K562 (cell line): ENCODE measurements at regions not wholly inside any gene's neighbourhood (a gene's known extent, or its start where the extent isn't known, plus 50 kb on each side); places are given as distances from the start of the nearest gene placed in this dataset.

Source experiments
- ATAC-seq: fragments of 200-7000 bp; cut with Tn5 transposase; 3 replicates; pipeline ENCODE4 v1.9.1; 2020; ENCODE audit warnings: moderate library complexity
- BruUV-seq: library from RNA; stranded (reverse); fragments of 400-500 nt; replicated peaks from 2 replicates; lab custom pipeline; 2021; lab: Mats Ljungman, UMichigan
- CTCF ChIA-PET: fragments of 300-600 bp; formaldehyde crosslinking; extraction: SDS; loops from one replicate; lab custom pipeline; 2021; ENCODE audit warnings: low intra/inter-chr PET ratio; lab: Yijun Ruan, JAX
- POLR2A ChIA-PET: fragments of 300-600, 350-650 bp; sonication (Branson Sonifier 250); formaldehyde crosslinking; extraction: SDS; loops from one replicate; lab custom pipeline; 2021; ENCODE audit warnings: antibody characterized with exemption, inconsistent platforms; lab: Yijun Ruan, JAX
- DNase-seq, 4 experiments: peaks; one replicate each; pipeline versions ENCODE4 v3.0.0 to v3.0.0-alpha.2; 2011 to 2018; ENCODE audit warnings: low spot score in 3 of 4, mixed read lengths in 3 of 4; ENCODE audit errors: extremely low read depth in 1 of 4
- FAIRE-seq: peaks from 2 replicates; lab custom pipeline; 2011; peaks lifted over from hg19 to GRCh38; lab: Jason Lieb, UNC
- H2AFZ ChIP-seq: 2 replicates; pipeline ENCODE4 v1.6.0; 2011; ENCODE audit warnings: low read depth, low read length, control low read depth, inconsistent platforms
- H3K27ac ChIP-seq: fragments of 200-600 bp; 3 replicates; pipeline ENCODE4 v1.8.0; 2011; ENCODE audit warnings: low read depth, mild to moderate bottlenecking, control low read depth, inconsistent platforms, low read length, moderate library complexity, mixed read lengths; ENCODE audit errors: extremely low read depth
- H3K27me3 ChIP-seq, 2 experiments: fragments of 300-600 bp in 1 of 2; 2 replicates in 1 of 2; 3 replicates in 1 of 2; pipeline versions ENCODE4 v1.6.0 to v1.8.0; 2011; ENCODE audit warnings: inconsistent platforms in 2 of 2, low read length in 2 of 2, mild to moderate bottlenecking in 1 of 2, mixed read lengths in 1 of 2, moderate library complexity in 1 of 2; ENCODE audit not compliant: control insufficient read depth in 2 of 2, insufficient read depth in 2 of 2
- H3K36me3 ChIP-seq: fragments of 300-600 bp; 3 replicates; pipeline ENCODE4 v1.8.0; 2011; ENCODE audit warnings: mild to moderate bottlenecking, low read length, inconsistent platforms; ENCODE audit not compliant: control insufficient read depth, insufficient read depth
- H3K4me1 ChIP-seq, 2 experiments: fragments of 200-600 bp in 1 of 2; replicated peaks in 1 of 2; 2 replicates in 1 of 2; 3 replicates in 1 of 2; pipeline versions ENCODE4 v1.5.1 to v1.8.0; 2011; ENCODE audit warnings: inconsistent platforms in 2 of 2, low read length in 2 of 2, mild to moderate bottlenecking in 1 of 2, mixed read lengths in 1 of 2, moderate library complexity in 1 of 2; ENCODE audit not compliant: control insufficient read depth in 2 of 2, insufficient read depth in 2 of 2
- H3K4me2 ChIP-seq: 2 replicates; pipeline ENCODE4 v1.6.1; 2011; ENCODE audit warnings: low read length, control low read depth, inconsistent platforms, mixed read lengths; ENCODE audit not compliant: insufficient read depth
- H3K4me3 ChIP-seq: fragments of 200-600 bp; sonication (generic), shearing (Covaris generic); 2 replicates; pipeline ENCODE4 v1.5.1; 2016; ENCODE audit warnings: control low read depth, inconsistent platforms
- H3K79me2 ChIP-seq: fragments of 200-600 bp; 3 replicates; pipeline ENCODE4 v1.8.0; 2011; ENCODE audit warnings: low read length, inconsistent platforms; ENCODE audit not compliant: control insufficient read depth, insufficient read depth
- H3K9ac ChIP-seq, 2 experiments: 2 replicates each; pipeline versions ENCODE4 v1.6.0 to v1.6.1; 2011; ENCODE audit warnings: low read depth in 2 of 2, low read length in 2 of 2, control low read depth in 1 of 2, inconsistent platforms in 1 of 2, mild to moderate bottlenecking in 1 of 2, mixed read lengths in 1 of 2; ENCODE audit not compliant: insufficient read depth in 1 of 2
- H3K9me1 ChIP-seq: one replicate; pipeline ENCODE4 v1.6.0; 2011; ENCODE audit warnings: inconsistent platforms, mild to moderate bottlenecking, low read length, moderate library complexity; ENCODE audit not compliant: control insufficient read depth, insufficient read depth
- H3K9me3 ChIP-seq: replicated peaks from 2 replicates; pipeline ENCODE4 v1.5.1; 2011; ENCODE audit warnings: low read depth, low read length, inconsistent platforms; ENCODE audit not compliant: control insufficient read depth, insufficient read depth
- H4K20me1 ChIP-seq: replicated peaks from 2 replicates; pipeline ENCODE4 v1.6.1; 2011; ENCODE audit warnings: low read length, inconsistent platforms, mixed read lengths; ENCODE audit not compliant: control insufficient read depth, insufficient read depth
- BMI1 ChIP-seq: fragments of 150-350 bp; IDR thresholded peaks from 2 replicates; pipeline ENCODE4 v1.6.1; 2014; ENCODE audit warnings: low read length
- CBFA2T2 ChIP-seq: fragments of 450-650 bp; conservative IDR thresholded peaks from 2 replicates; pipeline ENCODE4 v1.6.1; 2017; ENCODE audit warnings: mild to moderate bottlenecking
- CHD1 ChIP-seq: fragments of 200-600 bp; sonication (generic); IDR thresholded peaks from one replicate; pipeline ENCODE4 v1.6.1; 2012; ENCODE audit warnings: mild to moderate bottlenecking, moderate library complexity, low read length, inconsistent platforms
- E2F3 ChIP-seq: fragments of 250-450 bp; sonication (Bioruptor Pico); IDR thresholded peaks from 2 replicates; pipeline ENCODE4 v1.4.0; 2020; ENCODE audit warnings: mild to moderate bottlenecking
- E2F8 ChIP-seq: fragments of 450-650 bp; IDR thresholded peaks from 2 replicates; pipeline ENCODE4 v1.7.1; 2018; ENCODE audit warnings: mild to moderate bottlenecking, low read depth; ENCODE audit not compliant: partially characterized antibody
- HCFC1 ChIP-seq: IDR thresholded peaks from 2 replicates; pipeline ENCODE4 v1.6.1; 2012; ENCODE audit warnings: low read depth, low read length, improper control_type of control experiment
- HDGF ChIP-seq: fragments of 450-650 bp; IDR thresholded peaks from 2 replicates; pipeline ENCODE4 v1.6.1; 2016
- HNRNPL ChIP-seq: fragments of 200-400 bp; formaldehyde crosslinking; IDR thresholded peaks from 2 replicates; pipeline ENCODE4 v1.6.1; 2017; ENCODE audit warnings: low read depth, mild to moderate bottlenecking, low read length
- KLF13 ChIP-seq: fragments of 450-650 bp; IDR thresholded peaks from 2 replicates; pipeline ENCODE4 v1.6.1; 2016; ENCODE audit warnings: missing genetic modification characterization, low read depth, mild to moderate bottlenecking, missing compliant biosample characterization, moderate library complexity, borderline replicate concordance
- LARP7 ChIP-seq: fragments of 450-650 bp; IDR thresholded peaks from 2 replicates; pipeline ENCODE4 v1.6.1; 2016
- PML ChIP-seq: IDR thresholded peaks from 2 replicates; pipeline ENCODE4 v1.6.1; 2012; ENCODE audit warnings: low read length, inconsistent platforms
- RBM34 ChIP-seq: fragments of 200-400 bp; formaldehyde crosslinking; IDR thresholded peaks from 2 replicates; pipeline ENCODE4 v1.6.1; 2018; ENCODE audit warnings: low read length, borderline replicate concordance; ENCODE audit not compliant: insufficient read depth
- RERE ChIP-seq: sonication (generic); formaldehyde crosslinking; IDR thresholded peaks from 2 replicates; pipeline ENCODE4 v1.8.0; 2023; ENCODE audit warnings: missing genetic modification reagents, mild to moderate bottlenecking, borderline replicate concordance
- SMARCA5 ChIP-seq: fragments of 450-650 bp; IDR thresholded peaks from 2 replicates; pipeline ENCODE4 v1.6.1; 2016
- TAF9B ChIP-seq: fragments of 450-650 bp; IDR thresholded peaks from 2 replicates; pipeline ENCODE4 v1.6.1; 2018; ENCODE audit warnings: mild to moderate bottlenecking; ENCODE audit not compliant: partially characterized antibody
- ZBTB43 ChIP-seq: sonication (generic); formaldehyde crosslinking; IDR thresholded peaks from 2 replicates; pipeline ENCODE4 v1.8.0; 2023; ENCODE audit warnings: mild to moderate bottlenecking, missing genetic modification reagents
- WGBS: fragments of 100-300 bp; shearing (Covaris generic); methylation state at CpG from one replicate; pipeline ENCODE4 v1.1.6; 2016; ENCODE audit warnings: low coverage, mixed read lengths; ENCODE audit not compliant: insufficient coverage; ENCODE audit errors: missing lambda C conversion rate; 5-methylcytosine and 5-hydroxymethylcytosine counted together
- in situ Hi-C: fragments of 300-500 bp; cut with MboI; formaldehyde crosslinking; loops from 4 replicates; pipeline ENCODE4 v1.15.0; 2018; ENCODE audit warnings: inconsistent platforms, mixed read lengths
- intact Hi-C: fragments of 100-400 bp; cut with micrococcal nuclease; formaldehyde crosslinking; loops from 2 replicates; pipeline ENCODE4 v1.14.2; 2022

GRCh38 chr5:110070836-110071235 lies 381.1 kb downstream of the MAN2A1 start:
- H2AFZ ChIP-seq = no peak overlapping the region
- no peak for TF ChIP-seq RERE (CRISPR knock-in tag)
- no peak for TF ChIP-seq HDGF
- no peak for TF ChIP-seq E2F3 (CRISPR knock-in tag)
- no peak for TF ChIP-seq SMARCA5
- no peak for TF ChIP-seq CBFA2T2
- TF ChIP-seq TAF9B = no peak
- no peak for TF ChIP-seq E2F8
- TF ChIP-seq PML = no peak
- TF ChIP-seq LARP7 = no peak
- TF ChIP-seq RBM34 = no peak
- TF ChIP-seq BMI1 = no peak
- TF ChIP-seq ZBTB43 (CRISPR knock-in tag) = no peak
- no peak for TF ChIP-seq HCFC1
- TF ChIP-seq CHD1 = no peak
- no peak for TF ChIP-seq HNRNPL
- TF ChIP-seq KLF13 = no peak
- TF ChIP-seq, all 486 proteins: peak for 0
- H3K9me3 ChIP-seq = no peaks in the 10 kb centered on the region
- intact Hi-C loops = no loop called here
- no peaks in the 10 kb centered on the region for H3K79me2 ChIP-seq
- H3K27me3 ChIP-seq = no peaks in the 10 kb centered on the region
- no peaks in the 10 kb centered on the region for H3K36me3 ChIP-seq
- H4K20me1 ChIP-seq = no peaks in the 10 kb centered on the region
- H3K4me1 ChIP-seq = no peaks in the 10 kb centered on the region
- no peaks in the 10 kb centered on the region for H3K9me1 ChIP-seq
- ChIA-PET CTCF (no interaction called here), POLR2A (no interaction called here)
- H3K4me2 ChIP-seq = no peak overlapping the region
- WGBS = 0% methylated on average over 4 of the region's 4 CpGs
- BruUV-seq = no TSS peak
- H3K27ac ChIP-seq = no peak overlapping the region
- no peak for DNase-seq
- no peak for ATAC-seq
- in situ Hi-C loops = no loop called here
- H3K9ac ChIP-seq = no peak overlapping the region
- no peak for FAIRE-seq
- H3K4me3 ChIP-seq = no peak overlapping the region
